Activated naive CD4-positive, alpha-beta T cell treated with Interleukin-2 at 50 U/mL for 16 hours (primary cell): ENCODE measurements at regions not wholly inside any gene's neighbourhood (a gene's known extent, or its start where the extent isn't known, plus 50 kb on each side); places are given as distances from the start of the nearest gene placed in this dataset.
"Not testable (repeated sequence)": the region's sequence is repeated elsewhere in the genome, so short reads cannot be mapped to it uniquely, and the experiment has no call there.

ENCODE experiments used
- DNase-seq: peaks from one replicate; pipeline ENCODE4 v3.0.0-alpha.2; 2020

GRCh38 chr13:50277906-50278305, 262.7 kb downstream of the KCNRG start:
- DNase-seq, result no peak

GRCh38 chr13:50280441-50280937, 265.2 kb downstream of the KCNRG start:
- no peak for DNase-seq

GRCh38 chr13:50282016-50282415, 266.8 kb downstream of the KCNRG start:
- DNase-seq, result no peak

DNA sequence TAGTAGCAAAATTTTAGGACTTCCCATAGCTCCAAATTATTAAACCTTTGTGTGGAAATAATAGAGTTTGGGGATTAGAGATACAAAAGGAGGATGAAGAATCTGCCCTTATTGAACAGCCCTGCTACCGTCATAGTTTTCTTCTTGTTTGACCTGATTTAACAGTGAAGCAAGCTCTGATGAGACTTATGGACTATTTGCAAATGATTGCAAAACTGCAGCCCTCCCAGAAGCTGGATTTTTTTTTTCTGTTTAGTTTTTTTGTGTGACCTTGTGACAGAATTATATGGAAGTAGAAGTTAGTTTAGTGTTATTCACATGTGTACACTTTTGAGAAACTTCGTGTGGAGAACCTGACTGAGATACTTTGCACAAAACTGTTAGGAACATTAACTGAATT, 267.8 kb downstream of the KCNRG start:
- no peak for DNase-seq

GRCh38 chr13:50284540-50284939, 269.3 kb downstream of the KCNRG start:
- DNase-seq, result no peak

- no peak for DNase-seq
Measured at GRCh38 chr13:50285283-50285682, 270.0 kb downstream of the KCNRG start.

GRCh38 chr13:50286324-50286723, 271.1 kb downstream of the KCNRG start:
- DNase-seq, result no peak

- DNase-seq, result no peak
Measured at GRCh38 chr13:50290186-50290585, 274.9 kb downstream of the KCNRG start.

DNA sequence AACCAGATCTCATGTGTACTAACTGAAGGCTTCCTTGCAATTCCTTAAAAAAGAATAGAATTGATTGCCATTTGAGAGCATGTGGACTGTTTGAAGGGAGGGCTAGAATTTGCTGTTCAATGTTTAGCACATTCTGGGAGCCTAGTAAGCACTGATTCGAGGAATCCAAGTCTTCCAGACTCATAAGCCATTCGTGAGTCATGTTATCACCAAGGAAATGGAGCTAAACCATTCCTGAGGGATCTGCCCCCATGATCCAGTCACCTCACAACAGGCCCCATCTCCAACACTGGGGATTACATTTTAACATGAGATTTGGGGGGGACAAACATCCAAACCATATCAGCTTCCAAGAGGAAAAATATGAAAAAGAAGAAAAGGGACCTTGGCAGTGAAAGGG, 276.4 kb downstream of the KCNRG start:
- no peak for DNase-seq

DNA sequence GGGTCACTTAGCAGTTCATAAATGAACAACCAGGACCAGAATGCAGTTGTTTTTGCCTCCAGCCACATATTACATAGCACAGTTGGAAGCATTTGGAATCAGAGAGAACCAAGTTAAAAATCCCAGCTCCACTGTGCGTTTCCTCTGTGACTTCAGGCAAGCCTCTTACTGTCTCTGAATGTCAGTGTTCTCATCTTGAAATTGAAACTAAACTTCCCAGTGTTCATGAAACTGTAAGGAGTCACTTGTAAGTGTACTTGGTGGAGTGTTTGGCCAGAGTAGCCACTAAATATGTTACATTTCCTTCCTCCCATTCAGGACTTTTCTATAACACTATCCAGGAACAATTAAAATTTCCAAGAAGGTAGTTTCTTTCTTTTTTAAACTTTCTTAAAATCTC, 276.8 kb downstream of the KCNRG start:
- DNase-seq, result no peak

GRCh38 chr13:50294425-50294824, 279.2 kb downstream of the KCNRG start:
- DNase-seq, result not testable (repeated sequence)

- DNase-seq, result no peak
Measured at GRCh38 chr13:50299546-50300249, 284.5 kb downstream of the KCNRG start.

GRCh38 chr13:50303963-50304721, 288.9 kb downstream of the KCNRG start:
- no peak for DNase-seq

DNA sequence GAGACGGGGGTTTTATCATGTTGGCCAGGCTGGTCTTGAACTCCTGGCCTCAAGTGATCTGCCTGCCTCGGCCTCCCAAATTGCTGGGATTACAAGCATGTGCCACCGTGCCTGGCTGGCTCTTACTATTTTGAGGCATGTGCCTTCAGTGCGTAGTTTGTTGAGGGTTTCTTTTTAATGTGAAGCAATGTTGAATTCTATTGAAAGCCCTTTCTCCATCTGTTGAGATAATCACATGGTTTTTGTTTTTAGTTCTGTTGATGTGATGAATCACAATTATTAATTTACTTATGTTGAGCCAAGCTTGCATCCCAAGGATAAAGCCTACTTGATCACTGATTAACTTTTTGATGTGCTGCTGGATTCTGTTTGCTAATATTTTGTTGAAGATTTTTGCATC, 290.9 kb downstream of the KCNRG start:
- DNase-seq, result no peak

DNA sequence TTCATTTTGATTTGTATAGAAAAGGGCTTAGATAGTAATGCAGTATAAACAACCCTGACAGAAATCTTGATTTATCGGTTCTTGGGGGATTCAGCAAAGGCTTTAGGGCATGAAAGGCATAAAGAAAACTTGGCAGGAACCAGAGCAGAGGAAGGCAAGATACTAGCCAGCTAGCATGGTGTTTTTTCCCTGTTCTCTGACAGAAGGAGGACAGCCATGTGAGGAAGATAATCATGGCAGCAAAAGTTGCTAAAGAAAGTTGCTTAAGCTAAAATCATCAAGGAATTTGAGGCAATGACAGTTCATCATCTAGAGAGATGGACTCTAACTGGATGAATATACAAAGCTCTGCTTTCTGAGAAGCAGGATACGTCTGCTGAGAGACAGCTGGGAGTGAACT, 294.1 kb downstream of the KCNRG start:
- no peak for DNase-seq

GRCh38 chr13:50309882-50310594, 294.8 kb downstream of the KCNRG start:
- DNase-seq, result no peak

DNA sequence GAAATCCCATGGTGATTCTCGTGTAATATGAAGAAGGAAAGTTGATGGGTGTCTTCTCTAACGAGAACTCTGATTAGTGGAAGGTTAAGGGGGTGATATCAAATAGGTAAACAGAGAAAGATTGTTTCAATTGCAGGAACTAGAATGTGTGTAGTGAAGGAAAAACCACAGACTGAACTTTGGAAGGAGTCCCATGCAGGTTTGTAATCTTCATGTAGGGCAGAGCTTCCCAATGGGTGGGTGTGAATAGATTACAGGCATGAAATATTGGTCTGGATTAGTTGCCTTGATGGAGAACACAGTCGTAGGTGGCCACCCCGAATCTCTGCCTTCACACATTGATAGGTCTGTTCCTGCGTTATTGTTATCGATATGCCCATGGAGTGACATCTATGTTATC, 295.5 kb downstream of the KCNRG start:
- no peak for DNase-seq

DNA sequence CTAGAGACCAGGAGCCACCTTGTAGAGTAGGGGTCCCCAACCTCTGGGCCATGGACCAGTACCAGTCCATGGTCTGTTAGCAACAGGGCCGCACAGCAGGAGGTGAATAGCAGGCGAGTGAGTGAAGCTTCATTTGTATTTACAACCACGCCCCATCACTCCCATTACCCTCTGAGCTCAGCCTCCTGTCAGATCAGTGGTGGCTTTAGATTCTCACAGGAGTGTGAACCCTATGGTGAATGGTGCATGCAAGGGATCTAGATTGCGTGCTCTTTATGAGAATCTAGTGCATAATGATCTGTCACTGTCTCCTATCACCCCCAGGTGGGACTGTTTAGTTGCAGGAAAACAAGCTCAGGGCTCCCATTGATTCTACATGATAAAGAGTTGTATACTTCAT, 303.6 kb downstream of the KCNRG start:
- no peak for DNase-seq

DNA sequence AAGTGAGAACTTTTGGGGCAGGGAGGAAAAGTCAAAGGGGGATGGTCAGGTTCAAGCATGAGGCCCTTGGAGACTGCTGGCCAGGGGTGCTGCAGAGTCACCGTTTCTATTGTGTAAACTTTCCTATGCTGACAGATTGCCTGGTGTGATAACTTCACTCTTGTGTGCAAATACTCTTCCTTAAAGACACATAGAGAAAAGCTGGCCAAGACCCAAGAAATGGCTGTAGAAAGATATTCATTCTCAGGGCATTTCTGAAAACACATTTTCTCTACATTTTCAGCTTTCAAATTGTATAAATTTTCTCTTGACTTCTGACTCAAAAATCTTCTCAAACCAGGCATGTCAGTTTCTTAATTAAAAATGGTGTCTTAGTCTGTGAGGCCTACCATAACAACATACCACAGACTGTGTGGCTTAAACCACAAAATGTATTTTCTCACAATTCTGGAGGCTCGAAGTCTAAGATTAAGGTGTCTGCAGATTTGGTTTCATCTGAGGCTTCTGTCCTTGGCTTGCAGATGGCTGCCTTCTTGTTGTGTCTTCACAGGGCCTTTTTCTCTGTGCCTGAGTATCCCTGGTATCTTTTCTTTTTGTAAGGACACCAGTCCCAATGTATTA, 304.5 kb downstream of the KCNRG start:
- no peak for DNase-seq

- no peak for DNase-seq
Measured at GRCh38 chr13:50320271-50320862, 305.1 kb downstream of the KCNRG start.

DNA sequence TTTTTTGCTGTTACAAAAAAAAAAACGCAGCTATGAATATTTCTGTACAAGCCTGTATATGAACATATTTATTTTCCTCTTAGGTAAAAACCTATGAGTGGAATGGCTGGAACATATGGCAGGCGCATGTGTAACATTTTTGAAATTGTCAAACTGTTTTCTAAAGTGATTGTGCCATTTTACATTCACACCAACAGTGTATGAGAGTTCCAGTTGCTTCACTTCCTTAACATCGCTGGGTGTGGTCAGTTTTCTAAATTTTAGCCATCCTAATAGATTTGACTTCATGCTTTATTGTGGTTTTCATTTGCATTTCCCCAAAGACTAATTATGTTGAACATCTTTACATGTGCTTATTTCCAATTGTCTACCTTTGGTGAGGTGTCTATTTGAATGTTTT, 306.8 kb downstream of the KCNRG start:
- DNase-seq, result no peak

- no peak for DNase-seq
Measured at GRCh38 chr13:50323440-50324065, 308.3 kb downstream of the KCNRG start.
